Liver (tissue), 8 donors: ENCODE measurements at regions not wholly inside any gene's neighbourhood (a gene's known extent, or its start where the extent isn't known, plus 50 kb on each side); places are given as distances from the start of the nearest gene placed in this dataset.

Experiments
- DNase-seq: peaks from one replicate; pipeline ENCODE4 v3.0.0-alpha.2; 2017; ENCODE audit warnings: low spot score
- H3K27ac ChIP-seq, 2 donors: one replicate each; pipeline ENCODE4 v1.7.0; 2013; ENCODE audit warnings: inconsistent platforms in 2 of 2, low read length in 2 of 2, control low read depth in 1 of 2, low read depth in 1 of 2, mild to moderate bottlenecking in 1 of 2
- H3K27me3 ChIP-seq, 4 donors: one replicate each; pipeline versions ENCODE4 v1.6.1 to v1.7.0; 2013; ENCODE audit warnings: low read length in 3 of 4, inconsistent platforms in 1 of 4, mild to moderate bottlenecking in 1 of 4, moderate library complexity in 1 of 4; ENCODE audit not compliant: control insufficient read depth in 4 of 4, insufficient read depth in 4 of 4
- H3K36me3 ChIP-seq, 4 donors: one replicate each; pipeline versions ENCODE4 v1.6.1 to v1.7.0; 2013; ENCODE audit warnings: low read length in 3 of 4, mild to moderate bottlenecking in 3 of 4, low read depth in 1 of 4, moderate library complexity in 1 of 4; ENCODE audit not compliant: control insufficient read depth in 4 of 4, insufficient read depth in 3 of 4
- H3K4me1 ChIP-seq, 4 donors: one replicate each; pipeline versions ENCODE4 v1.6.1 to v1.7.0; 2013; ENCODE audit warnings: low read length in 3 of 4, mild to moderate bottlenecking in 3 of 4, moderate library complexity in 1 of 4; ENCODE audit not compliant: control insufficient read depth in 4 of 4, insufficient read depth in 4 of 4
- H3K4me3 ChIP-seq, 3 donors: one replicate each; pipeline versions ENCODE4 v1.6.1 to v1.7.0; 2013; ENCODE audit warnings: low read length in 3 of 3, control low read depth in 1 of 3, low read depth in 1 of 3, mild to moderate bottlenecking in 1 of 3
- H3K9ac ChIP-seq, 2 donors: one replicate each; pipeline ENCODE4 v1.7.0; 2013; ENCODE audit warnings: low read length in 2 of 2, mild to moderate bottlenecking in 2 of 2, moderate library complexity in 2 of 2, control low read depth in 1 of 2, low read depth in 1 of 2
- H3K9me3 ChIP-seq, 4 donors: one replicate each; pipeline versions ENCODE4 v1.6.1 to v1.7.0; 2013; ENCODE audit warnings: low read length in 3 of 4; ENCODE audit not compliant: control insufficient read depth in 4 of 4
- CTCF ChIP-seq: fragments of 150-350 bp; IDR thresholded peaks from 2 replicates; pipeline ENCODE4 v1.5.1; 2017; ENCODE audit warnings: improper control_type of control experiment, low read depth, low read length; ENCODE audit not compliant: missing input control
- EGR1 ChIP-seq, 2 donors: IDR thresholded peaks; 2 replicates each; pipeline ENCODE4 v1.6.1; 2016 to 2018; ENCODE audit warnings: antibody characterized with exemption in 2 of 2, low read depth in 2 of 2
- FOXA1 ChIP-seq: IDR thresholded peaks from 2 replicates; pipeline ENCODE4 v1.6.1; 2016; ENCODE audit warnings: antibody characterized with exemption
- FOXA2 ChIP-seq: IDR thresholded peaks from 2 replicates; pipeline ENCODE4 v1.6.1; 2016; ENCODE audit warnings: antibody characterized with exemption
- GABPA ChIP-seq, 2 donors: IDR thresholded peaks in 1 of 2; conservative IDR thresholded peaks in 1 of 2; 2 replicates each; pipeline ENCODE4 v1.6.1; 2016; ENCODE audit warnings: antibody characterized with exemption in 2 of 2, mild to moderate bottlenecking in 1 of 2, moderate library complexity in 1 of 2
- HNF4A ChIP-seq, 2 donors: conservative IDR thresholded peaks; 2 replicates each; pipeline ENCODE4 v1.6.1; 2016; ENCODE audit warnings: antibody characterized with exemption in 2 of 2, mild to moderate bottlenecking in 2 of 2
- HNF4G ChIP-seq: IDR thresholded peaks from 2 replicates; pipeline ENCODE4 v1.6.1; 2016; ENCODE audit warnings: antibody characterized with exemption
- JUND ChIP-seq, 2 donors: IDR thresholded peaks; 2 replicates each; pipeline ENCODE4 v1.6.1; 2016; ENCODE audit warnings: antibody characterized with exemption in 2 of 2
- MAX ChIP-seq: IDR thresholded peaks from 2 replicates; pipeline ENCODE4 v1.6.1; 2016; ENCODE audit warnings: antibody characterized with exemption
- NR2F2 ChIP-seq: IDR thresholded peaks from 2 replicates; pipeline ENCODE4 v1.6.1; 2016; ENCODE audit warnings: antibody characterized with exemption
- RAD21 ChIP-seq, 2 donors: IDR thresholded peaks; 2 replicates each; pipeline ENCODE4 v1.6.1; 2016; ENCODE audit warnings: antibody characterized with exemption in 2 of 2, mild to moderate bottlenecking in 2 of 2
- RXRA ChIP-seq, 2 donors: IDR thresholded peaks; 2 replicates each; pipeline ENCODE4 v1.6.1; 2017 to 2018; ENCODE audit warnings: antibody characterized with exemption in 2 of 2, mild to moderate bottlenecking in 1 of 2
- SP1 ChIP-seq: IDR thresholded peaks from 2 replicates; pipeline ENCODE4 v1.6.1; 2018; ENCODE audit warnings: antibody characterized with exemption, mild to moderate bottlenecking
- TAF1 ChIP-seq: conservative IDR thresholded peaks from 2 replicates; pipeline ENCODE4 v1.6.1; 2016; ENCODE audit warnings: antibody characterized with exemption, mild to moderate bottlenecking
- YY1 ChIP-seq: IDR thresholded peaks from 2 replicates; pipeline ENCODE4 v1.6.1; 2016; ENCODE audit warnings: antibody characterized with exemption, mild to moderate bottlenecking
- ZBTB33 ChIP-seq: IDR thresholded peaks from 2 replicates; pipeline ENCODE4 v1.6.1; 2016; ENCODE audit warnings: antibody characterized with exemption
- WGBS: extraction: QIAGEN DNeasy Blood & Tissue Kit; methylation state at CpG from one replicate; pipeline ENCODE4 v1.1.7; 2013; 5-methylcytosine and 5-hydroxymethylcytosine counted together
- TF ChIP-seq, protein P1 (sequence below): IDR thresholded peaks from 2 replicates; pipeline ENCODE4 v1.6.1; 2016; ENCODE audit warnings: antibody characterized with exemption
- donor health status: healthy.
- donor health status: healthy.
- donor health status: healthy.
- donor health status: healthy.
- donor health status: healthy.

- H3K9me3 ChIP-seq: no peaks in the 10 kb centered on the region
- H3K9ac ChIP-seq: no peak overlapping the region
- H3K27me3 ChIP-seq: no peaks in the 10 kb centered on the region
- H3K27ac ChIP-seq: no peak overlapping the region
- TF ChIP-seq ZBTB33 (no peak), HNF4A (conservative IDR thresholded peaks at IDR 0.05) (no peak), GABPA (IDR thresholded peaks at IDR 0.05 in 1 of 2, conservative IDR thresholded peaks at IDR 0.05 in 1 of 2) (no peak), RXRA (IDR thresholded peaks at IDR 0.05) (no peak), FOXA1 (no peak), NR2F2 (no peak), CTCF (no peak), JUND (IDR thresholded peaks at IDR 0.05) (no peak), SP1 (no peak), HNF4G (no peak), RAD21 (IDR thresholded peaks at IDR 0.05) (no peak), FOXA2 (no peak)
- TF ChIP-seq, protein P1, sequence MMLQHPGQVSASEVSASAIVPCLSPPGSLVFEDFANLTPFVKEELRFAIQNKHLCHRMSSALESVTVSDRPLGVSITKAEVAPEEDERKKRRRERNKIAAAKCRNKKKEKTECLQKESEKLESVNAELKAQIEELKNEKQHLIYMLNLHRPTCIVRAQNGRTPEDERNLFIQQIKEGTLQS: no peak
- no peaks in the 10 kb centered on the region for H3K36me3 ChIP-seq
- no peak for DNase-seq
- WGBS: 88% methylated on average over 3 of the region's 3 CpGs
- no peaks in the 10 kb centered on the region for H3K4me1 ChIP-seq
- H3K4me3 ChIP-seq: no peak overlapping the region
Measured at GRCh38 chr3:41102750-41103149, 96.6 kb upstream of the CTNNB1 start.

DNA sequence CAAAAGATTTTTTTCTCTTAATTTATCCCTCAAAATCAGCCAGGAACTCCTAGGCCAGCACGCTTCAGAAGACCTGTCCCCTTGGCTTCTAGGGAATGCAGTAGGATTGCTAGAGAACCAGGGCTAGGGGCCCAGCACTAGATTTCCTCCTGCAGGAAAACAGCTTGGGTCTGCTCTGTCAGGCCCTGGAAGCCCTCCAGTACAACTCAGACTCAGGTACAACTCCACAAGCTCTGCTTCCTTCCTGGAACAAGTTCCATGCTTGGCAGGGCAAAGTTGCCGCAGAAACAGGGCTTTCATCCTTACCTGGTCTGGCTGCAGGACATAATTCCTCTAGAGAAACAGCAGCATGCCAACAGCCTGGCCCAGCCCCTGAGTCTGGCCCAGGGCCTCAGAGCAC is 96.1 kb upstream of the CTNNB1 start:
- TF ChIP-seq NR2F2 (no peak), YY1 (no peak), ZBTB33 (no peak), TAF1 (no peak), HNF4A (conservative IDR thresholded peaks at IDR 0.05) (no peak), MAX (no peak), RAD21 (IDR thresholded peaks at IDR 0.05) (no peak), EGR1 (IDR thresholded peaks at IDR 0.05; ENCODE audit: low read depth in 2 of 2) (no peak), GABPA (IDR thresholded peaks at IDR 0.05 in 1 of 2, conservative IDR thresholded peaks at IDR 0.05 in 1 of 2) (no peak), SP1 (no peak), JUND (IDR thresholded peaks at IDR 0.05) (no peak), FOXA2 (no peak)
- H3K36me3 ChIP-seq: no peaks in the 10 kb centered on the region
- no peak for DNase-seq
- H3K27me3 ChIP-seq: no peaks in the 10 kb centered on the region
- H3K9ac ChIP-seq: no peak overlapping the region
- 94% methylated on average over 2 of the region's 2 CpGs for WGBS
- no peaks in the 10 kb centered on the region for H3K4me1 ChIP-seq
- no peaks in the 10 kb centered on the region for H3K9me3 ChIP-seq
- H3K4me3 ChIP-seq: no peak overlapping the region
- H3K27ac ChIP-seq: no peak overlapping the region
